ENCODE measurements at regions not wholly inside any gene's neighbourhood (a gene's known extent, or its start where the extent isn't known, plus 50 kb on each side); places are given as distances from the start of the nearest gene placed in this dataset.

- Histone ChIP-seq H3K27me3 (ENCODE audit: control insufficient read depth, insufficient read depth, low read length) (no peaks in the 10 kb centered on the region), H3K4me2 (ENCODE audit: low read depth, low read length) (no peak overlapping the region), H3K36me3 (ENCODE audit: control insufficient read depth, insufficient read depth, low read length) (no peaks in the 10 kb centered on the region), H3K9ac (ENCODE audit: low read depth, low read length) (no peak overlapping the region), H3K79me1 (ENCODE audit: low read depth in 1 of 2, low read length in 2 of 2) (no peaks in the 10 kb centered on the region), H3K14ac (replicated peaks; ENCODE audit: low read depth, low read length) (no peak overlapping the region), H4K91ac (ENCODE audit: insufficient read depth, low read depth, low read length) (no peak overlapping the region), H2BK5ac (ENCODE audit: low read depth, low read length, poor library complexity, severe bottlenecking) (no peak overlapping the region), H3K18ac (ENCODE audit: low read depth, low read length) (no peak overlapping the region), H4K20me1 (ENCODE audit: insufficient read depth, low read length) (no peaks in the 10 kb centered on the region), H3K4ac (ENCODE audit: low read depth, low read length) (no peak overlapping the region), H3K4me3 (ENCODE audit: insufficient read depth, low read depth, low read length) (no peak overlapping the region), H3K27ac (ENCODE audit: insufficient read depth, low read length) (no peak overlapping the region), H4K8ac (ENCODE audit: low read depth in 2 of 2, low read length in 2 of 2) (no peak overlapping the region), H2BK120ac (ENCODE audit: low read depth, low read length) (peak overlapping the region; percentile 18), H2BK15ac (ENCODE audit: low read depth, low read length) (no peak overlapping the region), H2BK20ac (ENCODE audit: low read depth, low read length) (no peak overlapping the region), H2AFZ (replicated peaks; ENCODE audit: low read length, poor library complexity) (peak overlapping the region; percentile 45), H3K9me3 (ENCODE audit: control insufficient read depth, insufficient read depth, low read length) (no peaks in the 10 kb centered on the region), H3K23ac (ENCODE audit: low read depth, low read length) (no peak overlapping the region), H3K56ac (ENCODE audit: extremely low read depth, insufficient read depth, low read length) (no peak overlapping the region), H2AK9ac (replicated peaks; ENCODE audit: low read depth, low read length, poor library complexity) (peak overlapping the region; percentile 22), H2AK5ac (ENCODE audit: low read depth, low read length) (no peak overlapping the region; the same call in 1 of the 2 replicates), H3K4me1 (ENCODE audit: control insufficient read depth, insufficient read depth, low read length) (peaks cover 10% of the 10 kb centered on the region), H4K5ac (ENCODE audit: low read depth, low read length) (no peak overlapping the region), H3K9me1 (ENCODE audit: insufficient read depth, low read length) (peaks cover 8% of the 10 kb centered on the region; the same call in 1 of the 2 replicates)
- peak; percentile 71 for ATAC-seq (ENCODE audit: low read depth)
- BruUV-seq (replicated peaks) = no TSS peak
- dilution Hi-C loops (cut with HindIII; ENCODE audit: low sequenced_read_pairs, unreplicated experiment) (no loop called here), in situ Hi-C loops (cut with MboI; ENCODE audit: low sequenced_read_pairs) (no loop called here), intact Hi-C loops (cut with micrococcal nuclease) (no loop called here)
- POLR2A ChIA-PET (ENCODE audit: unreplicated experiment) = no interaction called here
- WGBS, 2 experiments (ENCODE audit: extremely low coverage in 2 of 2, insufficient read length in 1 of 2) = no CpG with 5 or more reads among the region's 6 CpGs
- DNase-seq = peak; percentile 25
- CTCF ChIA-PET = no interaction called here
- TF ChIP-seq NFE2L2 (IDR thresholded peaks at IDR 0.05; ENCODE audit: low read depth, low read length) (no peak), POLR2A (IDR thresholded peaks at IDR 0.05; ENCODE audit: low read depth, low read length) (no peak), FOS (IDR thresholded peaks at IDR 0.05; ENCODE audit: low read depth, low read length) (no peak; the same call in 1 of the 2 replicates), BHLHE40 (IDR thresholded peaks at IDR 0.05; ENCODE audit: low read depth, low read length) (no peak), MAZ (IDR thresholded peaks at IDR 0.05; ENCODE audit: borderline replicate concordance, low read depth, low read length) (no peak), CEBPB (IDR thresholded peaks at IDR 0.05; ENCODE audit: low read depth, low read length) (no peak)
- TF ChIP-seq, protein P1, sequence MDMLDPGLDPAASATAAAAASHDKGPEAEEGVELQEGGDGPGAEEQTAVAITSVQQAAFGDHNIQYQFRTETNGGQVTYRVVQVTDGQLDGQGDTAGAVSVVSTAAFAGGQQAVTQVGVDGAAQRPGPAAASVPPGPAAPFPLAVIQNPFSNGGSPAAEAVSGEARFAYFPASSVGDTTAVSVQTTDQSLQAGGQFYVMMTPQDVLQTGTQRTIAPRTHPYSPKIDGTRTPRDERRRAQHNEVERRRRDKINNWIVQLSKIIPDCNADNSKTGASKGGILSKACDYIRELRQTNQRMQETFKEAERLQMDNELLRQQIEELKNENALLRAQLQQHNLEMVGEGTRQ (IDR thresholded peaks at IDR 0.05; ENCODE audit: low read depth, low read length) = no peak
These were observed 320.9 kb upstream of the KLF4 start for GRCh38 chr9:107810461-107810961.
